COLO829 (cell line): ENCODE measurements at regions not wholly inside any gene's neighbourhood (a gene's known extent, or its start where the extent isn't known, plus 50 kb on each side); places are given as distances from the start of the nearest gene placed in this dataset.
"Not testable (repeated sequence)": the region's sequence is repeated elsewhere in the genome, so short reads cannot be mapped to it uniquely, and the experiment has no call there.

Experiments
- DNase-seq: peaks from one replicate; pipeline ENCODE4 v3.0.0; 2012; ENCODE audit warnings: low spot score

GRCh38 chr21:9836547-9836946, 684.8 kb upstream of the TPTE start:
- DNase-seq, result not testable (repeated sequence)

DNA sequence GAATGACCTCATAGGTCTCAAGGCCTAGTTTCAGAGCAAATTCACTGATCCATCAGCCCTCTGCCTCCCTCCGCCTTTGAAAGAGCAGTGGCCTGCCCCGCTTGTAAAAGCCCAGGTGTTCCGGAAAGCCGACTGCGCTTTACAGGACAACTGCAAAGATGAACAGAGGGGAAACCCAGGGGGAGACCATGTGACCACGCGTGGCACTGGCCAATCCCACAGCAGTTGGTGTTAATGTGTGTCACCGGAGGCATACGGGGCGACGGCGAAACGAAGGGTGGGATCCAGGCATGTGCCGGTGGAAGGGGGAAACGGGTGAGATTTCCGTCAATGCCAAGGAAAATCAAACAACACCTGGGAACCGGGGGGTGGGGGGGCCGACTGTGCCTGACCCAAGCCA, 684.4 kb upstream of the TPTE start:
- not testable (repeated sequence) for DNase-seq

- not testable (repeated sequence) for DNase-seq
Observed at GRCh38 chr21:9837526-9837925, 683.9 kb upstream of the TPTE start.

DNA sequence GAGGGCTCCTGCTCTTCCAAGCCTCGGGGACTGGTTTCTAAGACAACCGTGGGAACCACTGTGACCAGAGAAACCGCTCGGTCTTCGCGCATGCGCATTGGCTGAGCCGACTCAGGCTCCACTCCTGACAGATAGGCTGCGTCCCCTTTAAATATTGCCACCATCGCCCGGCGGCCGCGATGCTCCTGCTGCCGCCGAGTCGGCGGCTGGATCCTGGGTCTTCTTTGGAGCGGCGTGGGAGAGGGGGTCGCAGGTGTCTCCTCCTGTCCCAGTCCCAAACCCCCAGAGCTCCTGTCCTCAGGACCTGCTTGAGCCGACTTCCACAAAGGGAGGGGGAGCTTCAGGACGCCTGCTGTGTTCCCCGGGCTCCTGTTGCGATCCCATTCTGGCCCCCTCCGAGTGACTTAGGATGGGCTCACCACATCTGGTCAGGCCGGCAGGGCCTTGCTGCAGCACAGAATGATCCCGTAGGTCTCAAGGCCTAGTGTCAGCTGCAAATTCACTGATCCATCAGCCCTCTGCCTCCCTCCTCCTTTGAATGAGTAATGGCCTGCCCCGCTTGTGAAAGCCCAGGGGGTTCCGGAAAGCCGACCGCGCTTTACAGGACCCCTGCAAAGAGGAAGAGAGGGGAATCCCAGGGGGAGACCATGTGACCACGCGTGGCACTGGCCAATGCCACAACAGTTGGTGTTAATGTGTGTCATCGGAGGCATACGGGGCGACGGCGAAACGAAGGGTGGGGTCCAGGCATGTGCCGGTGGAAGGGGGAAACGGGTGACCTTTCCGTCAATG, 683.2 kb upstream of the TPTE start:
- no peak for DNase-seq

- no peak for DNase-seq
Observed at GRCh38 chr21:9838738-9839642, 682.4 kb upstream of the TPTE start.

DNA sequence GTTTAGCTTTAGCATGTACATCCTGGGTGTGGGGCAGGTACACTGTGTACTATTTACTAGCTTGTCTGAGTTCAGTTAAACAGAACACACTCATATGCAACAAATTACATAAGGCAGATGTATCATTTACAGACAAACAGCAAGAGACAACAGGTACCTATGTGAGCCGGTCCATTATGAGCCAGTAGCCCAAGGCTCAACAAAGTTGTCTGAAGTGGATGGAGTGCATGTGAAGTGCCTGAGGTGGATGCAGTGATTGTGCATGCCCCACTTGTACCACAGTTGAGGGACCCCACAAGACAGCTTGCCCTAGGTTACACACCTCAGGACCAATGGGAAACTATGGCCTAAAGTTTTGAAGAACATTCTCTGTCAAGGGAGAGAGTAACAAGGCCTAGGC, 677.3 kb upstream of the TPTE start:
- not testable (repeated sequence) for DNase-seq

DNA sequence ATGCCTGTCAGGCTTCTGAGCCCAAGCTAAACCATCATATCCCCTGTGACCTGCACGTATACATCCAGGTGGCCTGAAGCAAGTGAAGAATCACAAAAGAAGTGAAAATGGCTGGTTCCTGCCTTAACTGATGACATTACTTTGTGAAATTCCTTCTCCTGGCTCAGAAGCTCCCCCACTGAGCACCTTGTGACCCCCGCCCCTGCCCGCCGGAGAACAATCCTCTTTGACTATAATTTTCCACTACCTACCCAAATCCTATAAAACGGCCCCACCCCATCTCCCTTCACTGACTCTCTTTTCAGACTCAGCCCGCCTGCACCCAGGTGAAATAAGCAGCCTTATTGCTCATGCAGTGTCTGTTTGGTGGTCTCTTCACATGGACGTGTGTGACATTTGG, 673.9 kb upstream of the TPTE start:
- DNase-seq, result not testable (repeated sequence)

DNA sequence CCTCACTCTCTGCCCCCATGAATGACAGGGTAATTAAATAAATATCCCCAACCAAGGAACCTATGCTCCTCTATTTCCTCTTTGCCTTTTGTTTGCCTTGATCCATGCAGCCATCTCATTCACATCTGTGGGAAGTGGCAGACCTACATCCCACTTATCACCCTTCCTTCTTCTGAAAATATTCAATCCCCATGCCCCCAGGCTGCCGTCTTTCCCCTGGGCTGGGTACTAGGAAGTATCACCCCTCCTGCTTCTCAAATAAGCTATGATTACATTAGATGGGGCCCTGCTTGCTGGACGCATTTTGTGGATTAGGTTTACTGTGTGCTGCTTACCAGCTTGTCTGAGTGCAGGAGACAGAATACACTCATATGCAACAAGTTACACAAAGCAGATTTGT, 670.2 kb upstream of the TPTE start:
- DNase-seq, result not testable (repeated sequence)

DNA sequence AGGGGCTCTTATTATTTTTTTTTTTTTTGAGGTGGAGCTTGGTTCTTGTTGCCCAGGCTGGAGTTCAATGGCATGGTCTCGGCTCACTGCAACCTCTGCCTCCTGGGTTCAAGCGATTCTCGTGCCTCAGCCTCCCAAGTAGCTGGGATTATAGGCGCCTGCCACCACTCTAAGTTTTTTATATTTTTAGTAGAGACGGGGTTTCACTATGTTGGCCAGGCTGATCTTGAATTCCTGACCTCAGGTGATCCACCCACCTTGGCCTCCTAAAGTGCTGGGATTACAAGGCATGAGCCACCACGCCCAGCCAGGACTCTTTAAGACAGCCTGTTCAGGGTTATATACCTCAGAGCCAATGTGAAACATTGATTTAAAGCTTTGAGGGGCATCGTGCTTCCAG, 669.7 kb upstream of the TPTE start:
- DNase-seq, result not testable (repeated sequence)

GRCh38 chr21:9857563-9857962, 663.8 kb upstream of the TPTE start:
- not testable (repeated sequence) for DNase-seq

DNA sequence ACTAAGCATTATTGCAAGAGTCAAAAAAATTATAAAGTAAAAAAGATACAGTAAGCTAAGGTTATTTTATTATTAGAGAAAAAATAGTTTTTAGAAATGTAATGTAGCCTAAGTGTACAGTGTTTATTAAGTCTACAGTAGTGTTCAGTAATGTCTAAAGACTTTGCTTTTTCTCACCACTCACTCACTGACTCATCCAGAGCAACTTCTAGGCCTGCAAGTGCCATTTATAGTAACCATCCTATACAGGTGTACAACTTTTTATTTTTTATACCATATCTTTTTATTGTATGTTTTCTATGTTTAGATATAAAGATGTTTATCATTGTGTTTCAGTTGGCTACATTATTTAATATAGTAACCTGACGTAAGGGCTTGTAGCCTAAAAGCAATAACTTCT, 661.5 kb upstream of the TPTE start:
- DNase-seq, result not testable (repeated sequence)

- not testable (repeated sequence) for DNase-seq
Observed at GRCh38 chr21:9862456-9862855, 658.9 kb upstream of the TPTE start.

DNA sequence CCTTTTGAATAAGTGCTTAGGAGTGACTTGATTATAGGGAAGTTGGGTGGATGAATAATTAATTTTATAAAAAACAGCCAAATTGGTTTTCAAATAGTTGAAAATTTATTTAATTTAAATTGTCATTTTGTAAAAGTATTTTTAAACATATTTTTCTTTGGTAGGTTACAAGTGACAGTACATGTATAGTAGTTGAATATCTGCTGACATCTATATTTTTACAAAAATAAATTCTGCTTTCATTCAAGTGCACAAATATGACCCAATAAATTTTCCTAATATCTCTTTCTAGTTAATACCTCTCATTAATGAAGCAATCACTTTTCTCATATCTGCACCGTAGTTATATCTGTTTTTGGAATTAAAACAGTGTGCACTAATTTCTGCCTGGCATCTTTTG, 653.6 kb upstream of the TPTE start:
- not testable (repeated sequence) for DNase-seq

DNA sequence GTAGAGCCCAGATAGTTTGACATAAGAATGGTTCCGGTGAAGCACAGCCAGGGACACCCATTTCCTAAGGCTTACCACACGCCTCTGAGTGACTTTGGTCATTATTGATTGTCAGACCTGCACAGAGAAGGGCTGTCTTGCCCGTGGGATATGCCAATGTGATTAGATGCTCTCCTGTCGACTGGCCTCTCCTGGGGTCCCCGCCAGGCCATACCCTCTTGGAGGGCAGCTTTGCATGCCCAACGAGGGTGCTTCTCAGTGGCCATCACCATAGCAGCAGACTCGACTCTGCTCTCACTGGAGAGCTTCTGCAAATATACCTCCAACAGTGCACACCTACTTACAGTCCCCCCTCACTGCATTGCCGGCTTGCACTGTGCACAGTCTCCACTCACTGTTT, 648.3 kb upstream of the TPTE start:
- not testable (repeated sequence) for DNase-seq

GRCh38 chr21:9874136-9874535, 647.2 kb upstream of the TPTE start:
- not testable (repeated sequence) for DNase-seq

- DNase-seq, result not testable (repeated sequence)
Observed at GRCh38 chr21:9881430-9881829, 640.0 kb upstream of the TPTE start.

GRCh38 chr21:9883047-9883446, 638.3 kb upstream of the TPTE start:
- DNase-seq, result not testable (repeated sequence)

- not testable (repeated sequence) for DNase-seq
Observed at GRCh38 chr21:9883571-9884282, 637.7 kb upstream of the TPTE start.

- DNase-seq, result not testable (repeated sequence)
Observed at GRCh38 chr21:9888500-9888899, 632.9 kb upstream of the TPTE start.

DNA sequence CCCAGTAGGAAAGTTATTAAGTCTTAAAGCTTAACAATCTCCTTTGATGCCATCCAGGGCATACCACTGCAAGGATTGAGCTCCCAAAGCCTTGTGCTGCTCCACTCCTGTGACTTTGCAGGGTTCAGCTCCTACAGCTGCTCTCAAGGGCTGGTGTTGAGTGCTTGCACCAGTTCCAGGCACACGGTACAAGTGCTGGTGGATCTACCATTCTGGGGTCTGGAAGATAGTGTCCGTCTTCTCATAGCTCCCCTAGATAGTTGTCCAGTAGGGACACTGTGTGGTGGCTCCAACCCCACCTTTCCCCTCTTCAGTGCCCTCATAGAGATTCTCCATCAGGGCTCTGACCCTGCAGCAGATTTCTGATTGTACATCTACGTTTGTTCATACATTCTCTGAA, 617.8 kb upstream of the TPTE start:
- not testable (repeated sequence) for DNase-seq

GRCh38 chr21:9914135-9914534, 607.2 kb upstream of the TPTE start:
- not testable (repeated sequence) for DNase-seq

GRCh38 chr21:9919446-9919845, 601.9 kb upstream of the TPTE start:
- DNase-seq, result not testable (repeated sequence)
